ENCODE measurements at regions not wholly inside any gene's neighbourhood (a gene's known extent, or its start where the extent isn't known, plus 50 kb on each side); places are given as distances from the start of the nearest gene placed in this dataset.
A peak's percentile ranks its signal among the peaks of the same experiment; 100 is the strongest.

DNA sequence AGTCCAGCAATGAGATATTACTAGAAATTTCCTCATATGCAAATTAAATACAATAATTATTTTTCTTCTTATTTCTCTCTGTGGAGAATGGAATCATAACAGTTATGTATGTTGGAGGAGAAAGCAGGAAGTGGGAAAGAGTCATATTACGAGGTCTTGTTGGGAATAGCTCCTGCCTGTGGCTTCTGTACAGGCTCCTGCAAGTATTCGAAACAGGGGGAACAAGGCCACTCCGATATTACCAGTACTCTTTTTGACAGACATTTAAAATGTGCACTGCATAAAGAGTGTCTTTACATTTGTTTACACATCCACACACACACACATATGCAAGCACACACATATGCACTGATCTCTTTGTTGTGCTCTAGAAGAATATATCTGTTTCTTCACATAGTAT lies 812.0 kb upstream of the ZNF608 start:
- TF ChIP-seq, protein P1, sequence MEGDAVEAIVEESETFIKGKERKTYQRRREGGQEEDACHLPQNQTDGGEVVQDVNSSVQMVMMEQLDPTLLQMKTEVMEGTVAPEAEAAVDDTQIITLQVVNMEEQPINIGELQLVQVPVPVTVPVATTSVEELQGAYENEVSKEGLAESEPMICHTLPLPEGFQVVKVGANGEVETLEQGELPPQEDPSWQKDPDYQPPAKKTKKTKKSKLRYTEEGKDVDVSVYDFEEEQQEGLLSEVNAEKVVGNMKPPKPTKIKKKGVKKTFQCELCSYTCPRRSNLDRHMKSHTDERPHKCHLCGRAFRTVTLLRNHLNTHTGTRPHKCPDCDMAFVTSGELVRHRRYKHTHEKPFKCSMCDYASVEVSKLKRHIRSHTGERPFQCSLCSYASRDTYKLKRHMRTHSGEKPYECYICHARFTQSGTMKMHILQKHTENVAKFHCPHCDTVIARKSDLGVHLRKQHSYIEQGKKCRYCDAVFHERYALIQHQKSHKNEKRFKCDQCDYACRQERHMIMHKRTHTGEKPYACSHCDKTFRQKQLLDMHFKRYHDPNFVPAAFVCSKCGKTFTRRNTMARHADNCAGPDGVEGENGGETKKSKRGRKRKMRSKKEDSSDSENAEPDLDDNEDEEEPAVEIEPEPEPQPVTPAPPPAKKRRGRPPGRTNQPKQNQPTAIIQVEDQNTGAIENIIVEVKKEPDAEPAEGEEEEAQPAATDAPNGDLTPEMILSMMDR (IDR thresholded peaks at IDR 0.05), result no peak
- no peak for TF ChIP-seq POLR2A (IDR thresholded peaks at IDR 0.05)
- 84 to 86% (median 85%) methylated on average over 3 of the region's 3 CpGs for WGBS, 4 donors

GRCh38 chr5:125559296-125559695 lies 812.9 kb upstream of the ZNF608 start:
- no peak for TF ChIP-seq POLR2A (IDR thresholded peaks at IDR 0.05)
- TF ChIP-seq, protein P1 (IDR thresholded peaks at IDR 0.05), result no peak

More for the DNA sequence above, 812.0 kb upstream of the ZNF608 start:
- DNase-seq (no peak), ATAC-seq (no peak)
- Histone ChIP-seq H3K36me3 (no peaks in the 10 kb centered on the region), H3K4me1 (peaks cover 0 to 2% (median 0%) of the 10 kb centered on the region in 12 donors), H3K4me3 (no peak overlapping the region), H3K9me3 (no peaks in the 10 kb centered on the region), H3K27me3 (no peaks in the 10 kb centered on the region), H3K27ac (no peak overlapping the region)
- intact Hi-C loops (cut with DNase I), result no loop called here

DNA sequence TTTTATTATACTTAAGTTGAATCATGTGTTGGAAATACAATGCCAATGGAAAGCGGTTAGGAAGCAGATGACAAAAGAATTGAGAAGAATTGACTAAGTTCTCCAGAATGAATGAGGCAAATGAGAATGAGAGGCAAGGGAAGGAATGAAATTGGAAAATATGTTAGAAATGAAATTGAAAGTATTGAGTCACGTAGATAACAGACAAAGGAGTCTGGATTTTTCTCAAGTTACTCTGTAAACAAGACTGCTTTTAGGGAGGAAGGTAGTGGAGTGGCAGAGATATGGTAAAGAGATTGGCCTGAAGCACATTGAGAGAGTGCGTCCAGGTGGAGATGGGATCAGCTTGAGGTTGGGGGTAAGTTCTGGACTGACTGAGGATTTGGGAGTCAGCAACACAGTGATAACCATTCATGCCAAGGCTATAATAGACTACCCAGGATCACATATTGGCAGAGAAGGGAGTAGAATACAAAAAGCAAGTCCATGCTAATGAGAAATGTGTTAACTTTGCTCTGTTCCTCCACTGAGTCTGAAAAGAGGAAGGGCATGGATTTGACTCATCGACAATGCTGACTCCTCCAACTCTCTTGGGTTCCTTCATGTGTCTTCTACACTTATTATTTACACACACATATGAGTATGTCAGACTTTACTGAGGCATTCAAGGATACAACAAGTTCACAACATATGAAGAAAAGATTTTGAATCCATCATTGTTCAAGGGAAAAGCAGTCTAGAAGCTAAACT lies 814.2 kb upstream of the ZNF608 start:
- Histone ChIP-seq H3K36me3 (no peaks in the 10 kb centered on the region), H3K9me3 (no peaks in the 10 kb centered on the region), H3K27ac (no peak overlapping the region), H3K4me3 (no peak overlapping the region), H3K4me1 (peaks cover 0 to 2% (median 0%) of the 10 kb centered on the region in 12 donors), H3K27me3 (no peaks in the 10 kb centered on the region)
- DNase-seq, result no peak
- intact Hi-C loops (cut with DNase I), result no loop called here
- WGBS, 4 donors, result 89 to 91% (median 89%) methylated on average over 4 of the region's 4 CpGs
- ATAC-seq, result no peak
- TF ChIP-seq, protein P1 (IDR thresholded peaks at IDR 0.05), result no peak
- TF ChIP-seq POLR2A (IDR thresholded peaks at IDR 0.05), result no peak

More at GRCh38 chr5:125559296-125559695, 812.9 kb upstream of the ZNF608 start:
- ATAC-seq, result peak; percentile 32 to 96 (median 90)
- 29 to 52% (median 43%) methylated on average over 2 of the region's 2 CpGs for WGBS, 4 donors
- intact Hi-C loops (cut with DNase I), result no loop called here
- no peak overlapping the region for H3K27ac ChIP-seq
- no peaks in the 10 kb centered on the region for H3K27me3 ChIP-seq
- peak in 2 of 5 donors; percentile 12 to 19 for DNase-seq
- no peaks in the 10 kb centered on the region for H3K36me3 ChIP-seq
- peaks cover 0 to 2% (median 0%) of the 10 kb centered on the region in 12 donors for H3K4me1 ChIP-seq
- H3K4me3 ChIP-seq, result no peak overlapping the region
- no peaks in the 10 kb centered on the region for H3K9me3 ChIP-seq

GRCh38 chr5:125564317-125564975 lies 818.0 kb upstream of the ZNF608 start:
- ATAC-seq, result no peak
- Histone ChIP-seq H3K36me3 (no peaks in the 10 kb centered on the region), H3K4me3 (no peak overlapping the region), H3K4me1 (no peaks in the 10 kb centered on the region), H3K9me3 (peaks cover 0 to 11% (median 2%) of the 10 kb centered on the region in 12 donors), H3K27me3 (no peaks in the 10 kb centered on the region), H3K27ac (no peak overlapping the region)
- intact Hi-C loops (cut with DNase I), result no loop called here
- DNase-seq, result no peak
- WGBS, 4 donors, result 81 to 89% (median 82%) methylated on average over 5 of the region's 5 CpGs
- TF ChIP-seq POLR2A (IDR thresholded peaks at IDR 0.05), result no peak
- TF ChIP-seq, protein P1 (IDR thresholded peaks at IDR 0.05), result no peak
